GM18867 (cell line): ENCODE measurements at regions not wholly inside any gene's neighbourhood (a gene's known extent, or its start where the extent isn't known, plus 50 kb on each side); places are given as distances from the start of the nearest gene placed in this dataset.

ENCODE experiments used
- ATAC-seq: cut with Tn5 transposase; IDR thresholded peaks from one replicate; pipeline ENCODE4 v1.9.1; 2021; ENCODE audit warnings: mild to moderate bottlenecking, moderate library complexity; ENCODE audit not compliant: unreplicated experiment

GRCh38 chr10:3692387-3692999, 92.5 kb downstream of the KLF6 start:
- no peak for ATAC-seq

GRCh38 chr10:3691482-3691881, 93.5 kb downstream of the KLF6 start:
- ATAC-seq = no peak

- no peak for ATAC-seq
Observed at GRCh38 chr10:3689871-3690510, 95.0 kb downstream of the KLF6 start.

GRCh38 chr10:3687510-3688081, 97.4 kb downstream of the KLF6 start:
- no peak for ATAC-seq

- no peak for ATAC-seq
Observed at GRCh38 chr10:3685384-3685783, 99.6 kb downstream of the KLF6 start.

- no peak for ATAC-seq
Observed at GRCh38 chr10:3684891-3685290, 100.1 kb downstream of the KLF6 start.

GRCh38 chr10:3683560-3683959, 101.4 kb downstream of the KLF6 start:
- ATAC-seq = no peak

- no peak for ATAC-seq
Observed at GRCh38 chr10:3682745-3683144, 102.3 kb downstream of the KLF6 start.

- ATAC-seq = no peak
Observed at GRCh38 chr10:3681642-3682554, 103.1 kb downstream of the KLF6 start.

GRCh38 chr10:3679950-3680629, 104.9 kb downstream of the KLF6 start:
- no peak for ATAC-seq

- ATAC-seq = no peak
Observed at GRCh38 chr10:3678629-3679227, 106.3 kb downstream of the KLF6 start.

GRCh38 chr10:3676564-3676963, 108.4 kb downstream of the KLF6 start:
- ATAC-seq = peak; percentile 62

GRCh38 chr10:3672220-3672619, 112.8 kb downstream of the KLF6 start:
- no peak for ATAC-seq

GRCh38 chr10:3671386-3671955, 113.5 kb downstream of the KLF6 start:
- ATAC-seq = no peak

- no peak for ATAC-seq
Observed at GRCh38 chr10:3668966-3669330, 116.1 kb downstream of the KLF6 start.

- no peak for ATAC-seq
Observed at GRCh38 chr10:3668276-3668965, 116.6 kb downstream of the KLF6 start.

GRCh38 chr10:3666525-3667302, 118.3 kb downstream of the KLF6 start:
- no peak for ATAC-seq

- ATAC-seq = no peak
Observed at GRCh38 chr10:3665316-3665908, 119.6 kb downstream of the KLF6 start.

GRCh38 chr10:3662775-3663174, 122.2 kb downstream of the KLF6 start:
- no peak for ATAC-seq
